Mesenteric fat pad (tissue), 1 donor: ENCODE measurements at regions not wholly inside any gene's neighbourhood (a gene's known extent, or its start where the extent isn't known, plus 50 kb on each side); places are given as distances from the start of the nearest gene placed in this dataset.
"Not testable (repeated sequence)": the region's sequence is repeated elsewhere in the genome, so short reads cannot be mapped to it uniquely, and the experiment has no call there.

Experiments used
- DNase-seq: peaks from one replicate; pipeline ENCODE4 v3.0.0-alpha.2; 2020; ENCODE audit warnings: low spot score
- donor health status: DM: yes; HTN: yes; CAD: no.

DNA sequence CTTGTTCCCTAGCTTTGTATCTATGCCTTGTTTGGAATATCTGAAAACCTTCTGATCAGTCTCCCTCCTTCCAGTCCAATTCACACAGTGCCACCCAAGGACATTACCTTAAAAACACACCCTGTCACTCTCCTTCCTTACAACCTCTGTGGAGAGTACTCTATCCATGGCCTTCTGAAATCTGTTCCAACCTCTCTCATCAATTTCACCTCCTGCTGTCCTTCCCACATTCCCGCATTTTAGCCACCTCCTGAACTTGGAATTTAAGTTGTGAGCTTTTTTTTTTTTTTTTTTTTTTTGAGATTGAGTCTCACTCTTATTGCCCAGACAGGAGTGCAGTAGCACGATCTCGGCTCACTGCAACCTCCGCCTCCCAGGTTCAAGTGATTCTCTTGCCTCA is 824.8 kb downstream of the METTL15 start:
- no peak for DNase-seq

DNA sequence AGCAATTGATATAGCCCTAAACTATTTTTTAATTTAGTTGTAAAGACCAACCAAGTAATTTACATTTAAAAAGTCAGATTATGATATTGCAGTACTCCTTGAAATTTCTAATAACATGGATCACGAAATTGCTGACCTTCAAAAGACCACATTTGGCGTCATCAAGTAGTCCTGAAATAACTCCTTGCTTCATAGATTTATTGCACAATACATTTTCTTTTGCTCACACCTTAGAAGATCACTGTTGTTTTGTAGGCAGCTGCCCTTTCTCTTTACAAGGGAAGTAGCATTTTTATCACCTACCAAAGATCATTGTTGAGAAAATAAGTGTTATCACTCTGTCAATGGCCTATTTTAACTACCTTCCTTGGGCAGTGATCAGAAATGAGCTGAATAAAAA is 815.8 kb downstream of the METTL15 start:
- DNase-seq = no peak

DNA sequence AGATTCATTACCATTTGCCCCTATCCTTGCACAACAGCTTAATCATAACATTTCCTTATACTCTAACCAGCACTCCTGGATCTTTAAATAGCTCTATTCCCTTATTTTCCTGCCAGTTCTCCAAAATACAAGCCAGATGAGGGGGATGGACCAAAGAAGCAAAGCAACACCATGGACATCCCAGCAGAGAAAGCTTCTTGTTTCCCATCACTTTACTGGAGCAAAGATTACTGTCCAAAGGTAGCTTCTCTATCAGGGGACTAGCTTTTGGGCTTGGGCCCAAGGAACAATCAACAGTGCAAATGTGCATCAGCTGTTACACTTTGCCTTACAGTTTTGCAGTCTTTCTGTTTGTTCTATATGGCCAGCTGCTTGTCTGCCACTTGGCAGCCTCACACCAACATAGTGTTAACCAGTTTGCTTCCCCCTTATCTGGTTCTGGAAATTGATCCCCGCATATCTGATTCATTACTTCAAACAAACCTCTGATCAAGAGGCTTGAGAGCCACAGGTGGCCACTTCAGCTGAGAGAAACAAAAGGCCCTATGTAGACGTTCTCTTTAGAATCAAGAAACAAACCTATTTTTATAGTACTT is 814.3 kb downstream of the METTL15 start:
- no peak for DNase-seq

DNA sequence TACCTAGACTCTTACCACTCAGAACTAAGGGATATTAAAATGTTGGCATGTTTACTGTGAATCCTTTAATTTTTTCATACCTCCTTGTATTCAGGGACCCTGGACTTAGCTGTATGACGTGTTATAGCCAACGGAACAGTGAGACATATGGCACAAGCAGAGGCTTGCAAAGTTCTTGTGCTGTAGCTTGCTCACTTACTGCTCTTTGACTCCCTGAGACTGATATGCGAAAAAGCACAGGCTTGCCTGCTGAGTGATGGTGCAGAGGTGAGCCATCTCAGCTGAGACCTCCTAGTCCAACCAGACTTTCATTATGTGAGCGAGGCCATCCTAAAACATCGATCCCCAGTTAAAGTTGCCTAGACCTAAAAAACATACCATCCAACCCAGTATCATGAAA is 811.0 kb downstream of the METTL15 start:
- DNase-seq = no peak

DNA sequence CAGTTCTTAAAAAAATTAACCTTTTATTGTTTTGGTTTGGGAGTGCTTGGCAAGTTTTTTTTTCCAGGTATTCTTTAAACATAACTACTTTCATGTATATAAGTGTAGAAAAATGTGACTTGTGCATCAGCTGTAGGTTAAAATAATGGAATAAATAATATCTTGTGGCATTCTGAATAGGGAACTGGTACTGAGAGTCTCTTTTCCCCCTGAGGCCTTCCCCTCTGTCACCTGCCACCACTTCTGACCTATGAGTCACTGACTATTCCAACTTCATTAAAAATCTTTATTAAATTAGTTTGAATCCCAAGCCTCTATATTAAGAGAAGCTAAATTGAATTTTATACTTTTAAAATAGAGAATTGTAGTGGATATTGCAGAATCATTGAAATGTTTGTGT is 805.7 kb downstream of the METTL15 start:
- no peak for DNase-seq

DNA sequence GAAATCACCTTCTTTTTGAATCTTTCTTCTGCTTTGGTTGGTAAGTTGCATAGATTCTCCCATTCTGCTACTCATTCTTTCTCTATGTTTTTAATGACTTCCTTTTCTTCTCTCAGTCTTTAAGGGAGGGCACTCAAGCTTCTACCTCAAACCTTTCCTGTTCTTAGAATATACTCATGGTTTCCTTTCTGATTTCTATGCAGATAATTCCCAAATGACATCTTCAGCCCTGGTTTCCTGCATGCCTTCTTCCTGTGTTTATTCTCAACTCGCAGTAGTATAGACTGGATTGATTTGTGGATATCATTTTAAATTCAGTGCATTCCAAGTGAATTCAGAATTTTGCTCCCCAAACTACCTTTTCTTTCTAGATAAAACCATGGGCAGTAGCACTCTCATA is 803.6 kb downstream of the METTL15 start:
- DNase-seq = no peak

DNA sequence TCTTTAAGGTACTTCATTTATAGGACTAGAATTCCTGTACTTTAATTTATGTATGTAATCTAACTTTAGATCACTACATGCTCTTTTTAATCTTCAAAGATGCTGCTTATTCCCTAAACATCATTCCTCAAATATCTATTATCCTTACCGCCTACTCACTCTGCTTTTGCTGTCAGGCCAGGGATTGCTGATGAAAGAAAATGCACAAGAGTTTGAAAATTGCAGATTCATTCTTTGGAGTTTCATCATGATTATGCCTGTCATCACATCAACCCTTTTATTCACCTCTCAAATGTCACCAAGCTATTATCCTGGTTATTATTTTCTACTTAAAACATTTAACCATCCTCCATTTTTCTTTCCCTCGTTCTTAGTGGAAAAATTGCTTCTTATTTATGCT is 802.7 kb downstream of the METTL15 start:
- DNase-seq = no peak

DNA sequence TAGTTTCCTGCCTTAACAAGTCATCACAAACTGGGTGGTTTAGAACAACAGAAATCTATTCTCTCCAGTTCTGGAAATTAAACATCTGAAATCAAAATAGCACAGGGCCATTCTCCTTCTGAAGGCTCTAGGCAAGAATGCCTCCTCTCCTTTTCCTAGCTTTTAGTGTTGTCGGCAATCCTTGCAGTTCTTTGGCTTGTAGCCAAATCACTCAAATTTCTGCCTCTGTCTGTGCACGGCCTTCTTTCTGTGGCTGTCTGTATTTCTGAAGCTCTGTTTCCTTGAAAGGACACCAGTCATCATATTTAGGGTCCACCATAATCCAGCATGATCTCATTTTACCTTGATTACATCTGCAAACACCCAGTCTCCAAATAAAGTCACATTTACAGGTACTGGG is 795.5 kb downstream of the METTL15 start:
- no peak for DNase-seq

DNA sequence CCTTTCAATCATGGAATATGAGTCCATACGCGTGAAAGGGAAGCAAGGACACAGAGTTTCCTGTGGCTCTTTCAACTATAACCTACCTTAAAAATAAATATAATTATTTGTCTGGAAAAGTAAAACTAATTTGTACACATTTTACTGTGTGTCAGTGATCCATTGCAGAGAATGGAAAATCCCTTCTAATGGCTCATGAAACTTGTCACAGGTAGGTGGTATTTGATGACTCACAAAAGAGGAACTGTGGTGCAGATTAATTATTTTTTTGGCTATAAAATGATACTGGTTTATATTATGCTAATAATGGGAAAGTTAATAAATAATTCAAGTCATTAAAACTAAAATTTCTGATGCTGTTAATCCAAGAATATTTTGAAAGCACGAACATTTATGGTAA is 792.2 kb downstream of the METTL15 start:
- DNase-seq = no peak

DNA sequence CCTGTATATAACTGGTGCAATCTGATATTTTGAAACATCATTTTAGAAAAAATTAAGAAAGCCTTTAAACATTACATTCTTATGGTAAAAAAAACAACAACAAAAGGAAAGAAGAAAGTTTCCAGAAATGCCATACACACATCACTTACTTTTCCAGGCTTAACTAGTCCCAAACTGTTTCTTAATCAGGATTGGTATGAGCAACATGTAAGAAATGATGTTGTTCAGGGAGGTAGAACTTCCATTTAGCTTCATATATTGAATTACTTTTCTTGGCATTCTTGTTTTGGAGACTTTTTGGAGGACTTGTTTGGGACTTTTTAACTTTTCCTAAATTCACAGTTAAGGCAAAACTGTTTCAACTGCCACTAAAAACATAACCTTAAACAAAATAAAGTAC is 791.5 kb downstream of the METTL15 start:
- DNase-seq = no peak

DNA sequence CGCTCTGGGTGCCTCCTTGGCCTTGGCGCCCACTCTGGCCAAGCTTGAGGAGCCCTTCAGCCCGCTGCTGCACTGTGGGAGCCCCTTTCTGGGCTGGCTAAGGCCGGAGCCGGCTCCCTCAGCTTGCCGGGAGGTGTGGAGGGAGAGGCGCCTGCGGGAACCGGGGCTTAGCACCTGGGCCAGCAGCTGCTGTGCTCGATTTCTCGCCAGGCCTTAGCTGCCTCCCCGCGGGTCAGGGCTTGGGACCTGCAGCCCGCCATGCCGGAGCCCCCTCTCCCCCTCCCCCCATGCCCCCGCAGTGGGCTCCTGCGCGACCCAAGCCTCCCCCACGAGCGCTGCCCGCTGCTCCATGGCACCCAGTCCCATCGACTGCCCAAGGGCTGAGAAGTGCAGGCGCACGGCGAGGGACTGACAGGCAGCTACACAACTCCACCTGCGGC is 782.4 kb downstream of the METTL15 start:
- not testable (repeated sequence) for DNase-seq

DNA sequence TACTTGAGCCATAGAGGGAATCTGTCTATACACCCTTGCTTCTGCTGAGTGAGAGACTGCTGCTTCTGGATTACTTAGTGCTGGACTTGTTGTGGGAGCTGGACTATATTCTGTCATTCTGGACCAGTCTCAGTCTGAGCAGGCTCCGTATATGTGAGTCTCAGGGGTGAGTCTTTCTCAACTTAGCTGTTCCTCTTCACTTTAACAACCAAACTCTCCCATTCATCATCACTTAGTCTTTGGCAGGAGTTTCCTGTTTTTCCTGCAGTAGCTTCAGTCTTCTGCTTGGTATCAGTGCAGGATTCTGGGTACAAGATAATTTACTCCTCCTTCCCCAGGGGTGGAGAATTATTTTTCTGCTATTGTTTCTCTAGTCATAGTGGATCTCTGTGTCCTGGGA is 779.5 kb downstream of the METTL15 start:
- no peak for DNase-seq

DNA sequence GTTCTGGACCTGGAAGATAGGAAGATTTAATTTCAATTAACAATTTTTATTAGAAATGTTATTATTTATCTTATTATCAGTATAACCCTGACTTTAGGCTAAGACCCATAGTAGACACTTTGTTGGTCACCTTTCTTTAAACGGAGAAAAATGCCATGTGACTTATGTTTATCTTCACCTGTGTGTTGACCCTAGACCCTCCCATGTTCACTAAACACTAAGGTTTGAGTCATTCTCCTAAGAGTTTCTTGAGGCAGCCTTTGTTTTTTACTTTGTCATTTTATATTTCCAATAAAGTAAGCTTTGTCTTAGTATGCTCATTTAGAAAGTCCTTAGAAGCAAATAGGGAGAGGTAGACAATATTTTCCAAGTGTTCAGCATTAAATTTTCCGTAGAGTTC is 771.7 kb downstream of the METTL15 start:
- DNase-seq = no peak

DNA sequence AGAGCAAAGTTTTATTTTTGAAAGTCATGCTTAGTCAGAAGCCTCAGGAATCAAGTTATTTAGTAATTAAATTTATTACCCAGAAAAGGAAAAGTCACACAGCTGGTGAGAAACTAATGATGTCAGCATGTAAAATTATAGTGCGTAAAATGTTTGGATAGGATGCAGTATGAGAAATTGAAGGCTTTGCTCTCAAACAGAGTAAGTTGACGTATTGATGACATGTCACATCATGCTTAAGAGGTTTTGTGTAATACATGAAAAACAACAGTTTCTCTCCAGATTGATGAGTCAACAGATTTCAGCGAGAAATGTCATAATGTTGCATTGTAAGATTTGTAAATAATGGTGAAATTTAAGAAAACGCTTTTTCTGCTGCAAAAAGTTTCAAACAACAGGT is 769.8 kb downstream of the METTL15 start:
- no peak for DNase-seq

DNA sequence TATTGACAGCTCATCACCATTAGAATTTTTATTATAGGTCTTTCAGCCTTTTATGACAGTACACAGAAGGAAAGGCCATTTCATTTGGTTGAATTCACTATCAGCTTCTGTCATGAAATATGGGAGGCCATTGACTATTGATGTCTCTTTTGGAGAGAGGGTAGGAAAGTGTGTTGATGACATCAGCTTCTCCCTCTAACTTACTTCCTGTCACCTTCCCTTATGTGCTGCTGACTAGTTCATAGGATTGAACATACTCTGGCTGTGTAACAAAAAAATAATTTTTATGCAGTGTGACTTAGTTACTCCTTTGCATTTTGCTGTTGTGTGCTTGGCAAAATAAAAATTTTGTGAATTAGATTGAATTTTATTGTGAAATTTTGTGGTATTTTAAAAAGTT is 769.2 kb downstream of the METTL15 start:
- no peak for DNase-seq

DNA sequence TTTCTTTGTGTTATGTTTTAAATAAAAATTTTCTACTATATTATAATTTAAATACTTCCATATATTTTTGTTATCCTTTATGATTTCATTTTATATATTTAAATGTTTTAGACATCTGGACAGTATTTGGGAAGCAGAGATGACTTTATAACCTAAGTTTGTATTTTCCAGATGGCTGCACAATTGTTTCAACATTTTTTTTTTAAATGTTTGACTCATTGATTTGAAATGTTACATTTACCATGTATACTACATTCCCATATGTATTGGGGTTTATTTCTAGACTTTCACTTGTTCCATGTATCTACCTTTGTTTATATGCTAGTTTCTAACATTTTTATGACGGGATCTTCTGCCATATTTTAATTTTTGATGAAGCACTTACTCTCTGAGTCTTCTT is 766.5 kb downstream of the METTL15 start:
- no peak for DNase-seq

DNA sequence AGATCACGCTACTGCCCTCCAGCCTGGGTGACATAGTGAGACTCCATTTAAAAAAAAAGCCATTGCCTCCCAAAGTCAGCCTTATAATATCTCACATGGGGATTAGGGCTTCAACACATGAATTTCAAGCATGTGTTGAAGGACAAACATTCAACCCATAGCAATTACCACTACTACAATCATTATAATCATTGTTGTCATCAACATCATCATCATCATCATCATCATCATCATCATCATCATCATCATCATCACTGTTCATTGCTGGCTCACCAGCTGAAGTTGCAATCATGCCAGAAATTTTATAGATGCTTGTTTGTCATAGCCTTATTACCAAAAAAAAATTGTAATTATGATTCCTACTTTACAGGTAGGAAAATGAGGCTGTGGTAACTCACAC is 762.9 kb downstream of the METTL15 start:
- no peak for DNase-seq

DNA sequence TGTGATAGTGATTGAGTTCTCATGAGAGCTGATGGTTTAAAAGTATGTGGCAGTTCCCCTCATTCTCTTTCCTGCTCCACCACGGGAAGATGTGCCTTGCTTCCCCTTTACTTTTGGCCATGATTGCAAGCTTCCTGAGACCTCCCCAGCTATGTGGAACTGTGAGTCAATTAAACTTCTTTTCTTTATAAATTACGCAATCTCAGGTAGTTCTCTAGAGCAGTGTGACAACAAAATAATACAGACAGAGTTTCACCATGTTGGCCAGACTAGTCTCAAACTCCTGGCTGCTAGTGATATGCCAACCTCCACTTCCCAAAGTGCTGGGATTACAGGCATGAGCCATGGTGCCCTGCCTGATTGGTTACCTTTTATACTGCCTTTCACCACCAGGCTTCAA is 755.2 kb downstream of the METTL15 start:
- no peak for DNase-seq

DNA sequence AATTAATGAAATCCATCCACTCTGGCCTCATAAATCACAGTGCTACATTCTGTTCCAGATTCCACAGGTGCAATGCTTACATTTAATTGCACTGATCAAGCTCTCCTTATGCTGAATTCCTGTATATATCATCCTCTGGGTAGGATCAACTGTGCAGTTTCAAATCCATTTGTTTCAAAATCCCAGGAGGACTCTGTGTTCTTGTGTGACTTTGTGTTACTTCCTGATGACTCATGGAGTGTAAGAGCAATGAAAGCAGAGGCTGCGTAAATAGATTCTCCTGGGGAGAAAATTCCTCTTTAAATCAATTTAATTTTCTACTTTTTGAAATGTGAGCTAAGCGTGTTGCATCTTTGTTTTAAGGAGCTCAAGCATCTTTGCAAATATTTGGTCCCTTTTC is 752.7 kb downstream of the METTL15 start:
- DNase-seq = no peak

DNA sequence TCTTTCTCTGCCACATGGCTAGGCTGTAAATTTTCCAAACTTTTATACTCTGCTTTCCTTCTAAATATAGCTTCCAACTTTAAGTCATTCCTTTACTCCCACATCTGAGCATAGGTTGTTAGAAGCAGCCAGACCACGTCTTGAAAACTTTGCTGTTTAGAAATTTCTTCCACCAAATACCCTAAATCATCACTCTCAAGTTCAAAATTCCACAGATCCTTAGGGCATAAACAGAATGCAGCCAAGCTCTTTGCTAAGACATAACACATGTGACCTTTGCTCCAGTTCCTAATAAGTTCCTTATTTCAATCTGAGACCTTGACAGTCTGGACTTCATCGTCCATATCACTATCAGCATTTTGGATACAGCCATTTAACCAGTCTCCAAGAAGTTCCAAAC is 749.9 kb downstream of the METTL15 start:
- no peak for DNase-seq

DNA sequence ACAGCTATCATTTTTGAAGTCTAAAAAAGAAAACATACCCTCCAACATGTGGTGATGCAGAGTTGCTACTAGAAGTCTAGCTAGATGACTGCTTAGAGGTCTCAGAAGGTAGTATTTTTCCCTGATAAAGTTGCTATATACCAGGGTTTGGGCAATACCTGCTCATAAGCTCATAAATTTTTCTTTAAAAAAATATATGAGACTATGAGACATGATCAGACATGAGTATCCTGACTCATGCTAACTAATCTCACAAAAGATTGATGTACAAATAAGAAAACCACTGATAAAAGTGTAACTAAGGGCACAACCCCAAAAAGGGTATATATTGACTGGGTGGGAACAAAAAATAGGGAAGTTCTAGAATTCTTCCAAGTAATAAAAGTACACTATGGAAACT is 740.9 kb downstream of the METTL15 start:
- DNase-seq = no peak

DNA sequence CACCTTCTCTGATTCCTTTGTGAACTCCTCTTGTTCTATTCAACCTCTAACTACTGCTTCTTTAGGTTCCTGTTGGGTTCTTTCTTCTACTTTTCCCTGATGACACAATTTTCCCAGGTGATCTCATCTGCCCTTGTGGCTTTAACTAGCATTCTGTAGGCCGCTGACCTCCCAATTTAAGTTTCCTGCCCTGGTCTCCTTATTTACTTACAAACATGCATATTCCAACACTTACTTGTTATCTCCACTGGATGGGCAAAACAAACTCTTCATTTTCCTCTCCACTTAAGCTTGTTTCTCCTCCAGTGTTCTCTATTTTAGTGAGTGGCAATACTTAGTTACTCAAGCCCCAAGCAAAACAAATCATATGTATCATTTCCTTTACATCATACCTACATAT is 734.5 kb downstream of the METTL15 start:
- no peak for DNase-seq

DNA sequence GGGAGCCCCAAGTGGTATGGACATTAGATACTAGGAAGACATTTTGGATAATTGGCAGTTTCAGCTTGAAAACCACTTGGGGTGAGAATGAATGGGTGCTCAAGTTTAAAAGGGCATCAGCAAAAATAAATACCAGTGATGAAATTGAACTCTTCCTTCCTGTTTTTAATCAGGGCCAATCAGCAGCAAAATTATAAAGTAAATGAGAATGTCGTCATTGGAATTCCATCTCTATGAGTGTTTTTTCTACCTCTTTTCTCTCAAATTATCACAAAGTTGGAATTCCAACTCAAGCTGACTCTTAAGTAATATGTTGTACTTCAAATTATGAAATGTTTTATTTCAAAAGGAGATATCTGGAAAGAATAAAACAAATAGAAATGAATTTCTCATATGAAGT is 730.6 kb downstream of the METTL15 start:
- DNase-seq = no peak

DNA sequence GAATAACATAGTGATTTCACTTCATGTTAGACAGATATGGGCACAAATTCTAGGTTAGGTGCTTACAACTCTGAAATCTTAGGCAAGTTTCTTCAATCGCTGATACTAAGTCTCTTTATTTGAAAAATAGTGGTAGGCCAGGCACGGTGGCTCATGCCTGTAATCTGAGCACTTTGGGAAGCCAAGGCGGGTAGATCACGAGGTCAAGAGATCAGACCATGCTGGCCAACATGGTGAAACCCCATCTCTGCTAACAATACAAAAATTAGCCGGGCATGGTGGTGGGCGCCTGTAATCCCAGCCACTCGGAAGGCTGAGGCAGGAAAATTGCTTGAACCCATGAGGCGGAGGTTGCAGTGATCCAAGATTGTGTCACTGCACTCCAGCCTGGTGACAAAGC is 729.4 kb downstream of the METTL15 start:
- no peak for DNase-seq
